ENCODE measurements at regions not wholly inside any gene's neighbourhood (a gene's known extent, or its start where the extent isn't known, plus 50 kb on each side); places are given as distances from the start of the nearest gene placed in this dataset.
"Not testable (repeated sequence)": the region's sequence is repeated elsewhere in the genome, so short reads cannot be mapped to it uniquely, and the experiment has no call there.

GRCh38 chr10:18918532-18918931 is 130.1 kb upstream of the MALRD1 start:
- Histone ChIP-seq H3K27ac (ENCODE audit: insufficient read depth, low read length) (no peak overlapping the region), H3K9me3 (ENCODE audit: control insufficient read depth, insufficient read depth, low read depth, low read length) (no peaks in the 10 kb centered on the region), H3K4me1 (ENCODE audit: control insufficient read depth, extremely low read depth, insufficient read depth, low read length) (no peaks in the 10 kb centered on the region), H3K27me3 (ENCODE audit: control insufficient read depth, insufficient read depth, low read length) (no peaks in the 10 kb centered on the region), H3K36me3 (ENCODE audit: control insufficient read depth, insufficient read depth, low read length) (no peaks in the 10 kb centered on the region), H3K9ac (ENCODE audit: insufficient read depth, low read length) (no peak overlapping the region), H4K20me1 (ENCODE audit: control insufficient read depth, extremely low read depth, insufficient read depth, low read length) (no peaks in the 10 kb centered on the region), H3K4me2 (ENCODE audit: extremely low read depth, insufficient read depth, low read length) (no peak overlapping the region), H3K79me2 (ENCODE audit: control insufficient read depth, insufficient read depth, low read length) (no peaks in the 10 kb centered on the region), H2AFZ (ENCODE audit: low read length) (no peak overlapping the region), H3K4me3 (replicated peaks in 1 of 4; ENCODE audit: control extremely low read depth in 1 of 4, insufficient read depth in 1 of 4, low read depth in 3 of 4, low read length in 4 of 4) (no peak overlapping the region)
- no peak for TF ChIP-seq EZH2 (IDR thresholded peaks at IDR 0.05; ENCODE audit: low read length, missing control alignments)
- TF ChIP-seq, protein P1, sequence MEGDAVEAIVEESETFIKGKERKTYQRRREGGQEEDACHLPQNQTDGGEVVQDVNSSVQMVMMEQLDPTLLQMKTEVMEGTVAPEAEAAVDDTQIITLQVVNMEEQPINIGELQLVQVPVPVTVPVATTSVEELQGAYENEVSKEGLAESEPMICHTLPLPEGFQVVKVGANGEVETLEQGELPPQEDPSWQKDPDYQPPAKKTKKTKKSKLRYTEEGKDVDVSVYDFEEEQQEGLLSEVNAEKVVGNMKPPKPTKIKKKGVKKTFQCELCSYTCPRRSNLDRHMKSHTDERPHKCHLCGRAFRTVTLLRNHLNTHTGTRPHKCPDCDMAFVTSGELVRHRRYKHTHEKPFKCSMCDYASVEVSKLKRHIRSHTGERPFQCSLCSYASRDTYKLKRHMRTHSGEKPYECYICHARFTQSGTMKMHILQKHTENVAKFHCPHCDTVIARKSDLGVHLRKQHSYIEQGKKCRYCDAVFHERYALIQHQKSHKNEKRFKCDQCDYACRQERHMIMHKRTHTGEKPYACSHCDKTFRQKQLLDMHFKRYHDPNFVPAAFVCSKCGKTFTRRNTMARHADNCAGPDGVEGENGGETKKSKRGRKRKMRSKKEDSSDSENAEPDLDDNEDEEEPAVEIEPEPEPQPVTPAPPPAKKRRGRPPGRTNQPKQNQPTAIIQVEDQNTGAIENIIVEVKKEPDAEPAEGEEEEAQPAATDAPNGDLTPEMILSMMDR (conservative IDR thresholded peaks at IDR 0.05 in 1 of 2, IDR thresholded peaks at IDR 0.05 in 1 of 2; ENCODE audit: low read depth in 1 of 2, low read length in 2 of 2): no peak
- DNase-seq (ENCODE audit: low read depth in 2 of 2): peak; percentile 90 to 98

GRCh38 chr10:18949391-18949790 is 99.2 kb upstream of the MALRD1 start:
- Histone ChIP-seq H3K9ac (ENCODE audit: insufficient read depth, low read length) (no peak overlapping the region), H3K79me2 (ENCODE audit: control insufficient read depth, insufficient read depth, low read length) (no peaks in the 10 kb centered on the region), H3K4me3 (replicated peaks in 1 of 4; ENCODE audit: control extremely low read depth in 1 of 4, insufficient read depth in 1 of 4, low read depth in 3 of 4, low read length in 4 of 4) (no peak overlapping the region), H3K36me3 (ENCODE audit: control insufficient read depth, insufficient read depth, low read length) (no peaks in the 10 kb centered on the region), H3K27me3 (ENCODE audit: control insufficient read depth, insufficient read depth, low read length) (no peaks in the 10 kb centered on the region), H3K4me2 (ENCODE audit: extremely low read depth, insufficient read depth, low read length) (no peak overlapping the region), H4K20me1 (ENCODE audit: control insufficient read depth, extremely low read depth, insufficient read depth, low read length) (no peaks in the 10 kb centered on the region), H3K4me1 (ENCODE audit: control insufficient read depth, extremely low read depth, insufficient read depth, low read length) (no peaks in the 10 kb centered on the region), H2AFZ (ENCODE audit: low read length) (no peak overlapping the region), H3K9me3 (ENCODE audit: control insufficient read depth, insufficient read depth, low read depth, low read length) (no peaks in the 10 kb centered on the region), H3K27ac (ENCODE audit: insufficient read depth, low read length) (no peak overlapping the region)
- TF ChIP-seq, protein P1 (conservative IDR thresholded peaks at IDR 0.05 in 1 of 2, IDR thresholded peaks at IDR 0.05 in 1 of 2; ENCODE audit: low read depth in 1 of 2, low read length in 2 of 2): no peak
- no peak for TF ChIP-seq EZH2 (IDR thresholded peaks at IDR 0.05; ENCODE audit: low read length, missing control alignments)
- peak; percentile 16 to 64 for DNase-seq (ENCODE audit: low read depth in 2 of 2)

DNA sequence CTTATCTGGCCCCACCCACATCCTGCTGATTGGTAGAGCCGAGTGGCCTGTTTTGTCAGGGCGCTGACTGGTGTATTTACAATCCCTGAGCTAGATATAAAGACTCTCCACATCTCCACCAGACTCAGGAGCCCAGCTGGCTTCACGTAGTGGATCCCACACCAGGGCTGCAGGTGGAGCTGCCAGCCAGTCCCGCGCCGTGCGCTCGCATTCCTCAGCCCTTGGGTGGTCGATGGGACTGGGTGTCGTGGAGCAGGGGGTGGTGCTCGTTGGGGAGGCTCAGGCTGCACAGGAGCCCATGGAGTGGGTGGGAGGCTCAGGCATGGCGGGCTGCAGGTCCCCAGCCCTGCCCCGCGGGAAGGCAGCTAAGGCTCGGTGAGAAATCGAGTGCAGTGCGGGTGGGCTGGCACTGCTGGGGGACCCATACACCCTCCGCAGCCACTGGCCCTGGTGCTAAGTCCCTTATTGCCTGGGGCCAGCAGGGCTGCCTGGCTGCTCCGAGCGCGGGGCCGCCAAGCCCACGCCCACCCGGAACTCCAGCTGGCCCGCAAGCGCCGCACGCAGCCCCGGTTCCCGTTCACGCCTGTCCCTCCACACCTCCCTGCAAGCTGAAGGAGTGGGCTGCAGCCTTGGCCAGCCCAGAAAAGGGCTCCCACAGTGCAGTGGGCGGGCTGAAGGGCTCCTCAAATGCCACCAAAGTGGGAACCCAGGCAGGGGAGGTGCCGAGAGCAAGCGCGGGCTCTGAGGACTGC is 97.4 kb upstream of the MALRD1 start:
- DNase-seq (ENCODE audit: low read depth in 2 of 2); H3K27me3 ChIP-seq (ENCODE audit: control insufficient read depth, insufficient read depth, low read length); H3K36me3 ChIP-seq (ENCODE audit: control insufficient read depth, insufficient read depth, low read length): not testable (repeated sequence)

More for the DNA sequence above, 97.4 kb upstream of the MALRD1 start:
- not testable (repeated sequence) for H4K20me1 ChIP-seq (ENCODE audit: control insufficient read depth, extremely low read depth, insufficient read depth, low read length); H3K9me3 ChIP-seq (ENCODE audit: control insufficient read depth, insufficient read depth, low read depth, low read length); H3K79me2 ChIP-seq (ENCODE audit: control insufficient read depth, insufficient read depth, low read length); H3K4me3 ChIP-seq (replicated peaks in 1 of 4; ENCODE audit: control extremely low read depth in 1 of 4, insufficient read depth in 1 of 4, low read depth in 3 of 4, low read length in 4 of 4); H3K4me2 ChIP-seq (ENCODE audit: extremely low read depth, insufficient read depth, low read length); H3K27ac ChIP-seq (ENCODE audit: insufficient read depth, low read length); H3K4me1 ChIP-seq (ENCODE audit: control insufficient read depth, extremely low read depth, insufficient read depth, low read length); H3K9ac ChIP-seq (ENCODE audit: insufficient read depth, low read length); H2AFZ ChIP-seq (ENCODE audit: low read length)

Measured in fibroblast of lung (primary cell).